ENCODE measurements at regions not wholly inside any gene's neighbourhood (a gene's known extent, or its start where the extent isn't known, plus 50 kb on each side); places are given as distances from the start of the nearest gene placed in this dataset.

GRCh38 chr12:126384026-126384564 lies 1318.9 kb downstream of the AACS start:
- no peaks in the 10 kb centered on the region for H3K4me1 ChIP-seq (ENCODE audit: control insufficient read depth, insufficient read depth, low read length)
- FAIRE-seq: no peak
- in situ Hi-C loops (cut with MboI): no loop called here
- no peak for TF ChIP-seq MXI1 (IDR thresholded peaks at IDR 0.05; ENCODE audit: low read depth, low read length)
- TF ChIP-seq, protein P1, sequence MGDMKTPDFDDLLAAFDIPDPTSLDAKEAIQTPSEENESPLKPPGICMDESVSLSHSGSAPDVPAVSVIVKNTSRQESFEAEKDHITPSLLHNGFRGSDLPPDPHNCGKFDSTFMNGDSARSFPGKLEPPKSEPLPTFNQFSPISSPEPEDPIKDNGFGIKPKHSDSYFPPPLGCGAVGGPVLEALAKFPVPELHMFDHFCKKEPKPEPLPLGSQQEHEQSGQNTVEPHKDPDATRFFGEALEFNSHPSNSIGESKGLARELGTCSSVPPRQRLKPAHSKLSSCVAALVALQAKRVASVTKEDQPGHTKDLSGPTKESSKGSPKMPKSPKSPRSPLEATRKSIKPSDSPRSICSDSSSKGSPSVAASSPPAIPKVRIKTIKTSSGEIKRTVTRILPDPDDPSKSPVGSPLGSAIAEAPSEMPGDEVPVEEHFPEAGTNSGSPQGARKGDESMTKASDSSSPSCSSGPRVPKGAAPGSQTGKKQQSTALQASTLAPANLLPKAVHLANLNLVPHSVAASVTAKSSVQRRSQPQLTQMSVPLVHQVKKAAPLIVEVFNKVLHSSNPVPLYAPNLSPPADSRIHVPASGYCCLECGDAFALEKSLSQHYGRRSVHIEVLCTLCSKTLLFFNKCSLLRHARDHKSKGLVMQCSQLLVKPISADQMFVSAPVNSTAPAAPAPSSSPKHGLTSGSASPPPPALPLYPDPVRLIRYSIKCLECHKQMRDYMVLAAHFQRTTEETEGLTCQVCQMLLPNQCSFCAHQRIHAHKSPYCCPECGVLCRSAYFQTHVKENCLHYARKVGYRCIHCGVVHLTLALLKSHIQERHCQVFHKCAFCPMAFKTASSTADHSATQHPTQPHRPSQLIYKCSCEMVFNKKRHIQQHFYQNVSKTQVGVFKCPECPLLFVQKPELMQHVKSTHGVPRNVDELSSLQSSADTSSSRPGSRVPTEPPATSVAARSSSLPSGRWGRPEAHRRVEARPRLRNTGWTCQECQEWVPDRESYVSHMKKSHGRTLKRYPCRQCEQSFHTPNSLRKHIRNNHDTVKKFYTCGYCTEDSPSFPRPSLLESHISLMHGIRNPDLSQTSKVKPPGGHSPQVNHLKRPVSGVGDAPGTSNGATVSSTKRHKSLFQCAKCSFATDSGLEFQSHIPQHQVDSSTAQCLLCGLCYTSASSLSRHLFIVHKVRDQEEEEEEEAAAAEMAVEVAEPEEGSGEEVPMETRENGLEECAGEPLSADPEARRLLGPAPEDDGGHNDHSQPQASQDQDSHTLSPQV (IDR thresholded peaks at IDR 0.05): no peak
- TF ChIP-seq BCLAF1 (IDR thresholded peaks at IDR 0.05): no peak
- TF ChIP-seq MYC (IDR thresholded peaks at IDR 0.05; ENCODE audit: insufficient read depth, insufficient read length, insufficient replicate concordance, low read length, severe bottlenecking): no peak
- TF ChIP-seq CREM (IDR thresholded peaks at IDR 0.05; ENCODE audit: low read depth): no peak
- no peak for TF ChIP-seq PML (IDR thresholded peaks at IDR 0.05; ENCODE audit: low read length)
- TF ChIP-seq CREB1 (IDR thresholded peaks at IDR 0.05; ENCODE audit: low read depth): no peak
- no peak for TF ChIP-seq ASH2L (IDR thresholded peaks at IDR 0.05; ENCODE audit: borderline replicate concordance, low read depth)
- no peak for TF ChIP-seq POLR2AphosphoS2 (IDR thresholded peaks at IDR 0.05; ENCODE audit: low read depth, low read length)
- TF ChIP-seq SIN3A (IDR thresholded peaks at IDR 0.05; ENCODE audit: low read depth, low read length): no peak
- TF ChIP-seq KLF5 (IDR thresholded peaks at IDR 0.05; ENCODE audit: partially characterized antibody): no peak
- TF ChIP-seq FOXM1 (IDR thresholded peaks at IDR 0.05; ENCODE audit: low read depth, low read length): no peak
- no peak for TF ChIP-seq E2F8 (IDR thresholded peaks at IDR 0.05; ENCODE audit: low read depth, partially characterized antibody)
- TF ChIP-seq HSF1 (IDR thresholded peaks at IDR 0.05; ENCODE audit: low read depth, low read length): no peak

More at GRCh38 chr12:126384026-126384564, 1318.9 kb downstream of the AACS start:
- H3K9ac ChIP-seq (ENCODE audit: control insufficient read depth, insufficient read depth, low read length): no peak overlapping the region
- DNase-seq (ENCODE audit: low read depth, low spot score): no peak
- no peak overlapping the region for H3K27ac ChIP-seq (ENCODE audit: control insufficient read depth, insufficient read depth)
- RAD21 ChIA-PET (ENCODE audit: unreplicated experiment): no interaction called here
- no peaks in the 10 kb centered on the region for H3K36me3 ChIP-seq (ENCODE audit: control insufficient read depth in 2 of 2, insufficient read depth in 2 of 2, low read length in 1 of 2)
- H4K20me1 ChIP-seq (ENCODE audit: control insufficient read depth, insufficient read depth): no peaks in the 10 kb centered on the region
- H2AFZ ChIP-seq (ENCODE audit: control insufficient read depth, low read depth, low read length): no peak overlapping the region
- ATAC-seq: no peak
- 3% methylated on average over 2 of the region's 2 CpGs for WGBS (ENCODE audit: insufficient coverage, insufficient replicate concordance, low lambda C conversion rate, missing lambda C conversion rate)
- H3K4me3 ChIP-seq: no peak overlapping the region
- H3K27me3 ChIP-seq (replicated peaks in 1 of 2; ENCODE audit: control insufficient read depth in 2 of 2, insufficient read depth in 2 of 2, low read length in 1 of 2): no peaks in the 10 kb centered on the region
- BruUV-seq (replicated peaks): no TSS peak
- no peak overlapping the region for H3K4me2 ChIP-seq (ENCODE audit: control insufficient read depth, insufficient read depth)
- CTCF ChIA-PET: no interaction called here
- H3K9me3 ChIP-seq (replicated peaks; ENCODE audit: control insufficient read depth, insufficient read depth, low read length): no peaks in the 10 kb centered on the region; the same call in 2 of the 3 replicates
- intact Hi-C loops (cut with micrococcal nuclease; ENCODE audit: unreplicated experiment): no loop called here
- POLR2A ChIA-PET: no interaction called here
- SMC1A ChIA-PET (ENCODE audit: uncharacterized antibody, unreplicated experiment): no interaction called here
- no peaks in the 10 kb centered on the region for H3K79me2 ChIP-seq (ENCODE audit: control insufficient read depth, insufficient read depth, low read length)
